OCI-LY3 (cell line): ENCODE measurements at regions not wholly inside any gene's neighbourhood (a gene's known extent, or its start where the extent isn't known, plus 50 kb on each side); places are given as distances from the start of the nearest gene placed in this dataset.

Experiments used
- EZH2phosphoT487 ChIP-seq: fragments of 200-600 bp; shearing (Covaris generic); IDR thresholded peaks from 2 replicates; pipeline ENCODE4 v1.6.1; 2018; ENCODE audit warnings: antibody characterized with exemption, mixed run types, low read depth
- TF ChIP-seq, protein P1 (sequence below): fragments of 200-600, 300-600 bp; sonication (generic); IDR thresholded peaks from 2 replicates; pipeline ENCODE4 v1.5.1; 2014; ENCODE audit warnings: antibody characterized with exemption, low read length, low read depth

DNA sequence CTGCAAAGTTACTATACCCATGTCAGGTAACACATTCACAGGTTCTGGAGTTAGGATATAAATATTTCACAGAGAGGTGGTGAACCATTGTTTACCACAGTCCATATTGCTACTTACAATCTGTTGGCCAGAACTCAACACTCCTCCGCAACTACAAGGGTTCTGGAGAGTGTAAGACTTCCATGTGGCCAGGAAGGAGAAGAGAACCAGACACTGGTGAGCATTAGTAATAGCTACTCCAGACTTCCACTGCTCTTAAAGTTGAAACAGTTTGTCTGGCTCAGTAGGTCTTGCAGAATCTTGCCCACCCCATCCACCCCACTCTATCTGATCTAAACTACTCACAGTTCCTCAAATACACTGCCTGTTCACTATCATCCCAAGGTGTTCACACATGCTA, 369.6 kb downstream of the DUSP6 start:
- TF ChIP-seq, protein P1, sequence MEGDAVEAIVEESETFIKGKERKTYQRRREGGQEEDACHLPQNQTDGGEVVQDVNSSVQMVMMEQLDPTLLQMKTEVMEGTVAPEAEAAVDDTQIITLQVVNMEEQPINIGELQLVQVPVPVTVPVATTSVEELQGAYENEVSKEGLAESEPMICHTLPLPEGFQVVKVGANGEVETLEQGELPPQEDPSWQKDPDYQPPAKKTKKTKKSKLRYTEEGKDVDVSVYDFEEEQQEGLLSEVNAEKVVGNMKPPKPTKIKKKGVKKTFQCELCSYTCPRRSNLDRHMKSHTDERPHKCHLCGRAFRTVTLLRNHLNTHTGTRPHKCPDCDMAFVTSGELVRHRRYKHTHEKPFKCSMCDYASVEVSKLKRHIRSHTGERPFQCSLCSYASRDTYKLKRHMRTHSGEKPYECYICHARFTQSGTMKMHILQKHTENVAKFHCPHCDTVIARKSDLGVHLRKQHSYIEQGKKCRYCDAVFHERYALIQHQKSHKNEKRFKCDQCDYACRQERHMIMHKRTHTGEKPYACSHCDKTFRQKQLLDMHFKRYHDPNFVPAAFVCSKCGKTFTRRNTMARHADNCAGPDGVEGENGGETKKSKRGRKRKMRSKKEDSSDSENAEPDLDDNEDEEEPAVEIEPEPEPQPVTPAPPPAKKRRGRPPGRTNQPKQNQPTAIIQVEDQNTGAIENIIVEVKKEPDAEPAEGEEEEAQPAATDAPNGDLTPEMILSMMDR, result no peak
- TF ChIP-seq EZH2phosphoT487, result no peak
